HUES6 (cell line): ENCODE measurements at regions not wholly inside any gene's neighbourhood (a gene's known extent, or its start where the extent isn't known, plus 50 kb on each side); places are given as distances from the start of the nearest gene placed in this dataset.
"Not testable (repeated sequence)": the region's sequence is repeated elsewhere in the genome, so short reads cannot be mapped to it uniquely, and the experiment has no call there.

Experiments
- H3K27ac ChIP-seq: 2 replicates; pipeline ENCODE4 v1.7.0; 2013; ENCODE audit warnings: low read depth, mild to moderate bottlenecking, low read length, inconsistent platforms
- H3K27me3 ChIP-seq: 2 replicates; pipeline ENCODE4 v1.6.1; 2013; ENCODE audit warnings: low read length; ENCODE audit not compliant: control insufficient read depth, insufficient read depth
- H3K36me3 ChIP-seq: 2 replicates; pipeline ENCODE4 v1.6.1; 2013; ENCODE audit warnings: low read length; ENCODE audit not compliant: control insufficient read depth, insufficient read depth
- H3K4me1 ChIP-seq: 2 replicates; pipeline ENCODE4 v1.6.1; 2013; ENCODE audit warnings: low read length; ENCODE audit not compliant: control insufficient read depth, insufficient read depth
- H3K4me3 ChIP-seq: 2 replicates; pipeline ENCODE4 v1.5.1; 2013; ENCODE audit warnings: low read depth, low read length
- H3K9ac ChIP-seq: one replicate; pipeline ENCODE4 v1.6.1; 2013; ENCODE audit warnings: mild to moderate bottlenecking, low read length
- H3K9me3 ChIP-seq: 2 replicates; pipeline ENCODE4 v1.6.1; 2013; ENCODE audit warnings: low read depth, low read length; ENCODE audit not compliant: control insufficient read depth, insufficient read depth

DNA sequence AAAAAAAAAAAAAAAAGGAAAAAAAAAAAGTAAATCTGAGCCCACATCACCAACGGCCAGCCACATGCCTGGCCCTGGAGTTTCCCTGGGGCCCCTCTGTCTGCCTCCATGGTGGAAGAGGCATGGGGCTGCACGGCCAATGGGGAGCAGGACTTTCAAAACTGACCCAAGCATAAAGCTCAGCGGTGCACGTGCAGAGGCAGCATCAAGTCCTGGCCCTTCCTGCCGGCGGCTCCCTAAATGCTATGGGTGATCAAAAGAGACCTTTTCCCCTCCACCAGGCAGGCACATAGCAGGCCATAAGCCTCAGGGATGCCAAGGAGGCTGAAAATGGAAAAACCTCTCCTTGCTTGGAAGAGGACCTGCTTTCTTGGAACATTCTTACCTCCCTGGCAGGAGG is 94.3 kb downstream of the OAT start:
- H3K9me3 ChIP-seq = no peaks in the 10 kb centered on the region
- H3K27ac ChIP-seq = no peak overlapping the region
- no peak overlapping the region for H3K4me3 ChIP-seq
- no peaks in the 10 kb centered on the region for H3K36me3 ChIP-seq
- H3K4me1 ChIP-seq = no peaks in the 10 kb centered on the region
- no peaks in the 10 kb centered on the region; the same call in 1 of the 2 replicates for H3K27me3 ChIP-seq
- H3K9ac ChIP-seq = no peak overlapping the region

GRCh38 chr10:124323806-124324205 is 94.9 kb downstream of the OAT start:
- H3K27me3 ChIP-seq = no peaks in the 10 kb centered on the region; the same call in 1 of the 2 replicates
- no peak overlapping the region for H3K9ac ChIP-seq
- no peaks in the 10 kb centered on the region for H3K36me3 ChIP-seq
- H3K9me3 ChIP-seq = no peaks in the 10 kb centered on the region
- no peak overlapping the region for H3K4me3 ChIP-seq
- no peak overlapping the region for H3K27ac ChIP-seq
- H3K4me1 ChIP-seq = no peaks in the 10 kb centered on the region

GRCh38 chr10:124323111-124323725 is 95.5 kb downstream of the OAT start:
- no peak overlapping the region for H3K27ac ChIP-seq
- no peaks in the 10 kb centered on the region for H3K4me1 ChIP-seq
- no peak overlapping the region for H3K4me3 ChIP-seq
- H3K9ac ChIP-seq = no peak overlapping the region
- H3K9me3 ChIP-seq = no peaks in the 10 kb centered on the region
- no peaks in the 10 kb centered on the region for H3K27me3 ChIP-seq
- H3K36me3 ChIP-seq = no peaks in the 10 kb centered on the region

GRCh38 chr10:124322191-124322980 is 96.3 kb downstream of the OAT start:
- no peak overlapping the region for H3K27ac ChIP-seq
- no peaks in the 10 kb centered on the region for H3K36me3 ChIP-seq
- H3K9ac ChIP-seq = no peak overlapping the region
- no peaks in the 10 kb centered on the region for H3K4me1 ChIP-seq
- H3K9me3 ChIP-seq = no peaks in the 10 kb centered on the region
- no peak overlapping the region for H3K4me3 ChIP-seq
- no peaks in the 10 kb centered on the region for H3K27me3 ChIP-seq

GRCh38 chr10:124321433-124322089 is 97.2 kb downstream of the OAT start:
- H3K4me1 ChIP-seq = no peaks in the 10 kb centered on the region
- no peaks in the 10 kb centered on the region for H3K9me3 ChIP-seq
- H3K27me3 ChIP-seq = no peaks in the 10 kb centered on the region
- H3K4me3 ChIP-seq = no peak overlapping the region
- H3K9ac ChIP-seq = no peak overlapping the region
- no peak overlapping the region for H3K27ac ChIP-seq
- no peaks in the 10 kb centered on the region for H3K36me3 ChIP-seq

DNA sequence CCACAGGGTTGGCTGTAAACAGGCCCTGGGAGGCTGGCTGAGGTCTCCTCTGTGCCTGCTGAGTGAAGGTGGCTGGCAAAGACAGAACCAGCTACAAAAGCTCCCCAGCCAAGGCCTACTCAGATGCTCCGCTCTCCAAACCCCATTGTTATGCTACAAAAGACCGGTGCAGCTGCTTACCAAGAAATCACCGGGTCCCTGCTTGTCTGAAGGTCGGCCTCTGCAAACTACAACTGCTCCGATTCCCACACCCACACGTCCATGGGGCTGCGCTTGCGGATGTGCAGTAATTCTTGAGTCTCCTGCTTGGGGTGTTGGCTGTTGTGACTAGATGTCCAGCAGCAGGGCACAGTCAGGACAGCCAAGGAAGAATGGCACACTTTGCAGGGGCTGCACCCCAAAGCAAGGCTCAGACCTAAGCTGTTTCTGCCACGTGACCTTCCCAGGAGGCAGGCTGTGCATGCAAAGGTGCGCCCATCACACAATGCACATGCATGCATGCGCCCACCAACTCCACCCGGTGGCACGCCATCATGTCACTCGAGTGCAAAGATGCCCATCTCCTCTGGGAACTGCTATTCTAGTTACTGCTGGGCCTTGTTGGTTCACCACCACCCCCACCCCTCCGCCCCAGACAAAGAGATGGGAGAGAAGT is 97.8 kb downstream of the OAT start:
- Histone ChIP-seq H3K36me3 (no peaks in the 10 kb centered on the region), H3K9ac (no peak overlapping the region), H3K4me1 (no peaks in the 10 kb centered on the region), H3K27ac (no peak overlapping the region), H3K9me3 (no peaks in the 10 kb centered on the region), H3K27me3 (no peaks in the 10 kb centered on the region), H3K4me3 (no peak overlapping the region)

DNA sequence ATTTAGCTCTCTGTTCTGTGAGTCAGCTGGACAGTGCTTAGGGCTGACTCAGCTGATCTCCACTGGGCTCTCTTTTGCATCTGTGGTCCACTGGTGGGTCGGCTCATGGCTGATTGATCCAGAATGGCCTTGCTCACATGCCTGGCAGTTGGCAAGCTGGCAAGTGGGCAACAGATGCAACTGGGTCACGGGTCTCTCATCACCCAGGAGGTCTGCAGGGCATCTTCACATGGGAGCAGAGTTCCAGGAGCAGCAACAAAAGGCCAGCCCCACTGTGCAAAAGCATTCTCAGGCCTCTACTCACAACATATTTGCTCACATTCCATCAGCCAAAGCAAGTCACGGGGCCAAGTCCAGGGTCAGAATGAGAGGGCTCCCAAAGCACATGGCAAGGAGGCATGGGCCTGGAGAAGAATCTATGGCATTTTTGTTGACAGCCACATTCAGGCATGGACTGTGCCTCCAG is 98.8 kb downstream of the OAT start:
- Histone ChIP-seq H3K27me3 (no peaks in the 10 kb centered on the region), H3K27ac (no peak overlapping the region), H3K9me3 (no peaks in the 10 kb centered on the region), H3K4me3 (no peak overlapping the region), H3K4me1 (no peaks in the 10 kb centered on the region), H3K9ac (no peak overlapping the region), H3K36me3 (no peaks in the 10 kb centered on the region)

DNA sequence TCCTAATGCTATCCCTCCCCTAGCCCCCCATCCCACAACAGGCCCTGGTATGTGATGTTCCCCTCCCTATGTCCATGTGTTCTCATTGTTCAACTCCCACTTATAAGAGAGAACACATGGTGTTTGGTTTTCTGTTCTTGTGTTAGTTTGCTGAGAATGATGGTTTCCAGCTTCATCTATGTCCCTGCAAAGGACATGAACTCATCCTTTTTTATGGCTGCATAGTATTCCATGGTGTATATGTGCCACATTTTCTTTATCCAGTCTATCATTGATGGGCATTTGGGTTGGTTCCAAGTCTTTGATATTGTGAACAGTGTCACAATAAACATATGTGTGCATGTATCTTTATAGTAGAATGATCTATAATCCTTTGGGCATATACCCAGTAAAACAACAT is 99.2 kb downstream of the OAT start:
- H3K4me3 ChIP-seq, H3K9ac ChIP-seq, H3K27ac ChIP-seq, H3K27me3 ChIP-seq, H3K36me3 ChIP-seq, H3K9me3 ChIP-seq, H3K4me1 ChIP-seq: not testable (repeated sequence)

GRCh38 chr10:124318811-124319210 is 99.9 kb downstream of the OAT start:
- no peaks in the 10 kb centered on the region for H3K27me3 ChIP-seq
- no peaks in the 10 kb centered on the region for H3K36me3 ChIP-seq
- no peaks in the 10 kb centered on the region for H3K4me1 ChIP-seq
- H3K9ac ChIP-seq = no peak overlapping the region
- H3K9me3 ChIP-seq = no peaks in the 10 kb centered on the region
- no peak overlapping the region for H3K4me3 ChIP-seq
- no peak overlapping the region for H3K27ac ChIP-seq

DNA sequence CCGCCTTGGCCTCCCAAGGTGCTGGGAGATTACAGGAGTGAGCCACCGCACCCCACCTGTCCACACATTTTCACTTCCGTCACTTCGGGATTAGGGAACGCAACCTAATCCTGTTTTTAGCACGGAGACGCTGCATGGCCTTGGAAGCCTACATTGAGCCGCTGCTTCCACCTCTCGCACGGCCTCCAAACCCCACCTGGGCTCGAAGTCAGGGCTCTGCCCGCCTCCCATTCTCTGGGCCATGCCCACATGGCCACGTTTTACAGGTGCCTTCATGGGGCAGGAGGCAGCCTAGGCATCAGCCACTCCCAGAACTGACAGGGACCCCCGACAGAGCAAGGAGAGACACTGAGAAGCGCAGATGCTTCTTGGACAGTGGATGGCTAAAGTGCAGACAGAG is 100.6 kb downstream of the OAT start:
- no peak overlapping the region for H3K9ac ChIP-seq
- H3K27me3 ChIP-seq = no peaks in the 10 kb centered on the region
- H3K4me3 ChIP-seq = no peak overlapping the region
- no peaks in the 10 kb centered on the region for H3K36me3 ChIP-seq
- no peaks in the 10 kb centered on the region for H3K4me1 ChIP-seq
- H3K9me3 ChIP-seq = no peaks in the 10 kb centered on the region
- H3K27ac ChIP-seq = no peak overlapping the region

- no peaks in the 10 kb centered on the region for H3K9me3 ChIP-seq
- H3K4me3 ChIP-seq = no peak overlapping the region
- no peak overlapping the region for H3K9ac ChIP-seq
- no peaks in the 10 kb centered on the region for H3K27me3 ChIP-seq
- H3K4me1 ChIP-seq = no peaks in the 10 kb centered on the region
- no peak overlapping the region for H3K27ac ChIP-seq
- H3K36me3 ChIP-seq = no peaks in the 10 kb centered on the region
Observed at GRCh38 chr10:124316326-124316725, 102.4 kb downstream of the OAT start.
